Stomach smooth muscle (tissue), 2 donors: ENCODE measurements at regions not wholly inside any gene's neighbourhood (a gene's known extent, or its start where the extent isn't known, plus 50 kb on each side); places are given as distances from the start of the nearest gene placed in this dataset.
A peak's percentile ranks its signal among the peaks of the same experiment; 100 is the strongest.

Source experiments
- H3K27ac ChIP-seq: one replicate; pipeline ENCODE4 v1.7.0; 2013; ENCODE audit warnings: mild to moderate bottlenecking, low read length, inconsistent platforms
- H3K27me3 ChIP-seq, 2 donors: one replicate each; pipeline ENCODE4 v1.7.0; 2013; ENCODE audit warnings: low read length in 2 of 2; ENCODE audit not compliant: insufficient read depth in 2 of 2, control insufficient read depth in 1 of 2
- H3K36me3 ChIP-seq, 2 donors: one replicate each; pipeline ENCODE4 v1.7.0; 2013; ENCODE audit warnings: low read length in 2 of 2; ENCODE audit not compliant: control insufficient read depth in 2 of 2, insufficient read depth in 2 of 2
- H3K4me1 ChIP-seq: one replicate; pipeline ENCODE4 v1.7.0; 2013; ENCODE audit warnings: low read length; ENCODE audit not compliant: control insufficient read depth, insufficient read depth
- H3K4me3 ChIP-seq, 2 donors: one replicate each; pipeline ENCODE4 v1.7.0; 2013; ENCODE audit warnings: low read length in 2 of 2
- H3K9ac ChIP-seq, 2 donors: one replicate each; pipeline ENCODE4 v1.7.0; 2013; ENCODE audit warnings: low read length in 2 of 2, mild to moderate bottlenecking in 1 of 2
- H3K9me3 ChIP-seq, 2 donors: one replicate each; pipeline ENCODE4 v1.7.0; 2013; ENCODE audit warnings: low read length in 2 of 2; ENCODE audit not compliant: control insufficient read depth in 2 of 2
- donor health status: healthy.
- donor health status: Pancreatic carcinoma.

DNA sequence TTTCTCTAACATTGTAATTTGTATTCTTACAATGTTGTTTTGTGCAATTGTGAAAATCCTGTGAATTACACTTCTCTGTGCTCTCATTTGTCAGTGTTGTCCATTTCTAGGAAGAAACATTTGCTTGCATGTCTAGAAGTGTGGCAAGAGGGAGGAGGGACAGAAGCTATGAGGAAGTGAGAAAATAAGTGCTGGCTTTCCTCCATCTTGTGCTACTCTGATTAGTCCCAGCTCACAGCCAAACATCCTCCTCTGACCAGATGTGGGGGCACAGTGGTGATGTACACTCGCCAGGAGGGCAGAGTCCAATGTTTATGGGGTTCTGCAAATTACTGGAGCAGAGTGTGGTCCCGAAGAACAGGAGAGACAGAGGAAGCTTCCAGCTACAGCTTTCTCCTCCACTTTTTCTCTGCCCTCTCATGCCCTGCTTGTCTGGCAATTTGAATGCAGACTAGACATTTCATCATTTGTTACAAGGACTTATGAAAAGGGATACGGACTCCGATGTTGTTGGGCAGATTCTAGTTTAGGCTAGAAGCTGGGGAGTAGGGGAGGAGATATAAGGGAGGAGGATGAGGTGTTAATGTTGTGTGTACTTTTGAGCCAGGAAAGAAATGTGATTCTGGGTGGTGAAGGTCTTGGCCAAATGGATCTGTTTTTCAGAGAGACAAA lies 131.0 kb upstream of the C1GALT1 start:
- H3K27ac ChIP-seq: no peak overlapping the region
- no peaks in the 10 kb centered on the region for H3K27me3 ChIP-seq
- no peaks in the 10 kb centered on the region for H3K36me3 ChIP-seq
- H3K4me3 ChIP-seq: no peak overlapping the region
- no peak overlapping the region for H3K9ac ChIP-seq
- H3K9me3 ChIP-seq: no peaks in the 10 kb centered on the region
- no peaks in the 10 kb centered on the region for H3K4me1 ChIP-seq

GRCh38 chr7:7054252-7054830 lies 128.0 kb upstream of the C1GALT1 start:
- Histone ChIP-seq H3K36me3 (no peaks in the 10 kb centered on the region), H3K4me3 (no peak overlapping the region), H3K4me1 (no peaks in the 10 kb centered on the region), H3K9ac (no peak overlapping the region), H3K27ac (no peak overlapping the region), H3K27me3 (no peaks in the 10 kb centered on the region), H3K9me3 (no peaks in the 10 kb centered on the region)

- Histone ChIP-seq H3K4me3 (no peak overlapping the region), H3K27ac (no peak overlapping the region), H3K4me1 (no peaks in the 10 kb centered on the region), H3K36me3 (no peaks in the 10 kb centered on the region), H3K9me3 (peaks cover under 1 to 3% of the 10 kb centered on the region in 2 donors), H3K27me3 (no peaks in the 10 kb centered on the region), H3K9ac (no peak overlapping the region)
Measured at GRCh38 chr7:7060828-7061599, 121.3 kb upstream of the C1GALT1 start.

DNA sequence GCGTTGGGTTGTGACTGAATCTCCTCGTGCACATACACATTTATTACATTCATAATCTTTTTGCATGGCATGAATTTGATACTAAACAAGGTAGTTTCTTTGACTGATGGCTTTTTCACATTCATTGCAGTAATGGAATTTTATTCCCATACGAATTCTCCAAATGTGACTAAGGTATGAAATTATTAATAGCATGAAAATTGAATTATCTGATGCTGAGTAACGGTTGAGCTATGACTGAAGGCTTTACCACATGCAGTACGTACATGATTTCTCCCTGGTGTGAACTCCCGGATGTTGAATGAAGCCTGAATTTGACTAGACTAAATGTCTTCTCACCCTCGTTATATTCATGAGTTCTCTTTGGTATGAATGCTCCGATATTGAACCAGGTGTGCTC lies 104.4 kb upstream of the C1GALT1 start:
- Histone ChIP-seq H3K27ac (no peak overlapping the region), H3K4me3 (no peak overlapping the region), H3K9ac (no peak overlapping the region), H3K4me1 (no peaks in the 10 kb centered on the region), H3K9me3 (peaks cover 0 to 5% of the 10 kb centered on the region in 2 donors), H3K36me3 (no peaks in the 10 kb centered on the region), H3K27me3 (no peaks in the 10 kb centered on the region)

DNA sequence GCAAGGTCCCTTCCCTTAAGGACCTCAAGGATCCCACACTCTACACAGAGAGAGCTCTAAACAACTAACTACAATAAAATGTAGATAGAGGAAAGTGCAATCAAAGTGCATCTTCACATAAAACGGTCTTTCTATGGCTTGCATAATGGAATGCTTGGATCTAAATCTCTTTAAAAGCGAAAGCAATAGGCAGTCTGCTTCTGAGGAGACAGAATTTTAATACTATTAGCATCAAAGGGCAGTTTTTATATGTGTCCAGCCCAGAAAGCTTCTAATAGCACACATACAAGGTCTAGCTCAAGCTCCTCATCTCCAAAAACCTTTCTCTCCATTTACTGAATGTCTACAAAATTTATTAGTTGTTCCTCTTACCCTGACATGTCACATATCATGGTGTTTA lies 101.5 kb upstream of the C1GALT1 start:
- no peak overlapping the region for H3K4me3 ChIP-seq
- no peaks in the 10 kb centered on the region for H3K9me3 ChIP-seq
- H3K27ac ChIP-seq: no peak overlapping the region
- no peak overlapping the region for H3K9ac ChIP-seq
- H3K4me1 ChIP-seq: no peaks in the 10 kb centered on the region
- H3K27me3 ChIP-seq: no peaks in the 10 kb centered on the region
- H3K36me3 ChIP-seq: no peaks in the 10 kb centered on the region

DNA sequence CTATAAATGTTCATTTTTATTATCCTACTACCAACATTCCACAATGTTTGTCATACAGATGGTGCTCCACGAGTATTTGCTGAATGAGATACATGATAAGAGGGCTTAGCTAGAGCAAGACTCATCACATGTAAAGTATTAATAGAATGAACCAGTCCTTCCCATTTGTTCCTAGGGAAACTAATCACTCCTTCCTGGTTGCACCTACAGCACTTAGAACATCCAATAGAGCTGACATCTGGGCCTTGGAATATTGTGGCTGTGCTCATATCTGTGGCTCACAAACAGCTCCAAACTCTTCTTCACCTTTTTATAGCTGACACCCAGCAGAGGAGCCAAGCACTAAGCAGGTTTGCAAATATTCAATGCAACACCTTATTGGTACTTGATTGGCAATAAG lies 91.9 kb upstream of the C1GALT1 start:
- Histone ChIP-seq H3K9ac (no peak overlapping the region), H3K27ac (no peak overlapping the region), H3K9me3 (no peaks in the 10 kb centered on the region)

DNA sequence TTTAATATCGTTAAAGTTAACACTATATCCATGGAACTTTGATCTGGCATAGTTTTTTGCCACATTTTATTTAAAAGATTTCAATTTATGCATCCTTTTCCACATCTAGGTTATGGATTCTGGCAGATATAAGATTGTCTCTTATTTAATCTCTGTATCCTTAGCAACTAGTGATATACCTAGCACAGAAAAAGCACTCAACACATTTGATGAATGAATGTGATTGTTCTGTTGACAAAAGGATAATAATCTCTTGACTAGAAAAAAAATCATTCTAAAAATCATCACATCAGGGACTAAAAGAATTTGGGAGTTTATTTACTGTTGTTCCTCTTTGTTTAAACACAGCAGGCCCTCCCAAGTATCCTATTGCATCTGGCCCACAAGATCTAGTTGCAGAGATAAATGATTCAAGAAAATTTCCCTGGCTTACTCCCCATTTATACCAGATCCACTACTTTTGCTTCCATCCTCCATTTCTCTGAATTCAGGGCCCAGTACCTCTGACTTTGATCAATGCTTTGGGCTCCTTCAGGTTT lies 84.0 kb upstream of the C1GALT1 start:
- no peaks in the 10 kb centered on the region for H3K27me3 ChIP-seq
- H3K9me3 ChIP-seq: no peaks in the 10 kb centered on the region
- no peak overlapping the region for H3K27ac ChIP-seq
- H3K36me3 ChIP-seq: no peaks in the 10 kb centered on the region
- H3K4me3 ChIP-seq: no peak overlapping the region
- peaks cover 7% of the 10 kb centered on the region for H3K4me1 ChIP-seq
- H3K9ac ChIP-seq: no peak overlapping the region

More for the DNA sequence above, 91.9 kb upstream of the C1GALT1 start:
- Histone ChIP-seq H3K36me3 (no peaks in the 10 kb centered on the region), H3K4me1 (peaks cover 2% of the 10 kb centered on the region), H3K4me3 (no peak overlapping the region), H3K27me3 (no peaks in the 10 kb centered on the region)

DNA sequence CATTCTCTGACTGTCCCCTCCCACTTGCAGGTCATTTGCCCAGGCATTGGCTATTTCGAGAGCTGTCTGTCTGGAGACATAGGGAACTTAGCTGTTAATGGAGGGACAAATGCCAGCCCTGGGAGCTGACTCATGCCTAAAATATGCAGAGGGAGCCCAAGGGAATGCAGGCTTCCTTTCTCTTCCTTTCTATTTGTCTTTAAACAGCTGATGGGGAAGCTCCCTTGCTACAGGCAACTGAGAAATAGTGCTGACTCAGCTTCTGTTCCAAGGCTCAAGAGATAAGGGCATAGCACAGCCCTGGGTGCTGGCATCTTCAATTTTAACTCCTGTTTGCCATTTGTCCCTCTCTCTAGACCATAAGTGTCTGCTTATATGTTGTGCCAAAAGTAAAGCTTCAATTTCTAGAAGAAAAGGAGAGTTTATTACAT lies 82.7 kb upstream of the C1GALT1 start:
- no peaks in the 10 kb centered on the region for H3K9me3 ChIP-seq
- H3K27ac ChIP-seq: no peak overlapping the region
- peaks cover 7% of the 10 kb centered on the region for H3K4me1 ChIP-seq
- H3K36me3 ChIP-seq: no peaks in the 10 kb centered on the region
- peak overlapping the region in 1 of 2 donors; percentile 41 for H3K4me3 ChIP-seq
- H3K27me3 ChIP-seq: no peaks in the 10 kb centered on the region
- no peak overlapping the region for H3K9ac ChIP-seq

GRCh38 chr7:7100432-7100849 lies 81.9 kb upstream of the C1GALT1 start:
- Histone ChIP-seq H3K4me3 (no peak overlapping the region), H3K9me3 (no peaks in the 10 kb centered on the region), H3K4me1 (peaks cover 4% of the 10 kb centered on the region), H3K36me3 (no peaks in the 10 kb centered on the region), H3K27ac (no peak overlapping the region), H3K9ac (no peak overlapping the region), H3K27me3 (no peaks in the 10 kb centered on the region)

DNA sequence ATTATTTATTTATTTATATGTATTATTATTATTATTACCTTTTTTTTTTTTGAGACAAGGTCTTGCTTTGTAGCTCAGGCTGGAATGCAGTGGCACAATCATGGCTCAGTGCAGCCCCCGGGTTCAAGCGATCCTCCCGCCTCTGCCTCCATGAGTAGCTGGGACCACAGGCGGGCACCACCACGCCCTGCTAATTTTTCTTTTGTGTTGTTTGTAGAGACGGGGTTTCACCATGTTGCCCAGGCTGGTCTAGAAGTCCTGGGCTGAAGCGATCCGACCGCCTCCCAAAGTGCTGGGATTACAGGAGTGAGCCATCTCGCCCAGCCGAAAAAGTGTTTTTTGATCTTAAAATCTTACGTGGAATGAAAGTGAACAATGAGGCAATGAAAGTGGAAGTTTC lies 79.4 kb upstream of the C1GALT1 start:
- H3K36me3 ChIP-seq: no peaks in the 10 kb centered on the region
- H3K4me3 ChIP-seq: no peak overlapping the region
- H3K9me3 ChIP-seq: no peaks in the 10 kb centered on the region
- H3K27ac ChIP-seq: no peak overlapping the region
- H3K9ac ChIP-seq: no peak overlapping the region
- no peaks in the 10 kb centered on the region for H3K27me3 ChIP-seq
- H3K4me1 ChIP-seq: peaks cover 4% of the 10 kb centered on the region
